ENCODE measurements at regions not wholly inside any gene's neighbourhood (a gene's known extent, or its start where the extent isn't known, plus 50 kb on each side); places are given as distances from the start of the nearest gene placed in this dataset.

DNA sequence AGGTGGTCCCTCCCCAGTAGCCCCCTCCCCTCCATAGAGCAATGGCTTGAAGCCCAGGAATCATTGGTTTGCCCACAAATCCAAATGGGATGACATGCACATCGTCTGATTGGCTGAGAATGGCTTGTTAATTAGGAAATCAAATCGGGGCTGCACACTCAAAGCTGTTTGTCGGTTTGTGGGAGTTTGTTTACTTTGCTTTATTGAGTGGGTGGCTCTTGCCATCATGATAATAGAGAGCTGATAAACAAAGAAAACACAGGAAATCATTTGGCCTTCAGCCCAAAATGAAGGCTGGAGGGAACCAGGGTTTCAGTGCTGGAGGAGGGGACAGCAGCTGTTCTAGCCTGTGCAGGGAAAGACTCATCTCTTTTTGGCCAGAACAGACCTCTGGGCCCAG is 316.3 kb downstream of the CBLN1 start:
- ChIA-PET POLR2A (no interaction called here), CTCF (no interaction called here)
- Mint-ChIP-seq H3K27ac (no peak overlapping the region), H3K9me3 (ENCODE audit: insufficient read depth) (no peaks in the 10 kb centered on the region), H3K4me3 (no peak overlapping the region), H3K4me1 (no peaks in the 10 kb centered on the region), H3K27me3 (no peaks in the 10 kb centered on the region)
- 43% methylated on average over 3 of the region's 3 CpGs for WGBS (ENCODE audit: insufficient coverage)
- intact Hi-C loops (cut with micrococcal nuclease): no loop called here
- ATAC-seq (ENCODE audit: low read depth) (no peak), DNase-seq (no peak)
- Histone ChIP-seq H3K9ac (ENCODE audit: low read length) (no peak overlapping the region), H3K27ac (ENCODE audit: low read length in 2 of 2) (no peak overlapping the region), H3K27me3 (replicated peaks in 1 of 4; ENCODE audit: control extremely low read depth in 1 of 4, control insufficient read depth in 3 of 4, insufficient read depth in 4 of 4, low read length in 3 of 4) (no peaks in the 10 kb centered on the region), H3K9me3 (ENCODE audit: control extremely low read depth in 1 of 3, control insufficient read depth in 2 of 3, insufficient read depth in 1 of 3, low read length in 2 of 3) (peaks cover 0 to 5% (median 0%) of the 10 kb centered on the region in 3 donors), H3K36me3 (replicated peaks in 1 of 2; ENCODE audit: control extremely low read depth in 1 of 2, control insufficient read depth in 1 of 2, extremely low read depth in 1 of 2, insufficient read depth in 2 of 2, low read length in 1 of 2) (no peaks in the 10 kb centered on the region), H3K79me2 (ENCODE audit: control insufficient read depth, insufficient read depth, low read length) (no peaks in the 10 kb centered on the region), H2AFZ (ENCODE audit: insufficient read depth, low read depth, low read length, poor library complexity, severe bottlenecking) (no peak overlapping the region), H4K20me1 (ENCODE audit: control insufficient read depth, insufficient read depth, low read length, poor library complexity, severe bottlenecking) (no peaks in the 10 kb centered on the region), H3K4me3 (ENCODE audit: control extremely low read depth in 1 of 5, extremely low read depth in 1 of 5, insufficient read depth in 1 of 5, low read depth in 2 of 5, low read length in 4 of 5) (no peak overlapping the region), H3K4me2 (replicated peaks; ENCODE audit: low read depth, low read length, poor library complexity, severe bottlenecking) (no peak overlapping the region), H3K4me1 (ENCODE audit: control insufficient read depth in 2 of 2, insufficient read depth in 2 of 2, low read length in 2 of 2) (no peaks in the 10 kb centered on the region)
- TF ChIP-seq EZH2 (IDR thresholded peaks at IDR 0.05; ENCODE audit: borderline replicate concordance, insufficient read depth, low read depth, low read length, poor library complexity, severe bottlenecking): no peak
- TF ChIP-seq, protein P1, sequence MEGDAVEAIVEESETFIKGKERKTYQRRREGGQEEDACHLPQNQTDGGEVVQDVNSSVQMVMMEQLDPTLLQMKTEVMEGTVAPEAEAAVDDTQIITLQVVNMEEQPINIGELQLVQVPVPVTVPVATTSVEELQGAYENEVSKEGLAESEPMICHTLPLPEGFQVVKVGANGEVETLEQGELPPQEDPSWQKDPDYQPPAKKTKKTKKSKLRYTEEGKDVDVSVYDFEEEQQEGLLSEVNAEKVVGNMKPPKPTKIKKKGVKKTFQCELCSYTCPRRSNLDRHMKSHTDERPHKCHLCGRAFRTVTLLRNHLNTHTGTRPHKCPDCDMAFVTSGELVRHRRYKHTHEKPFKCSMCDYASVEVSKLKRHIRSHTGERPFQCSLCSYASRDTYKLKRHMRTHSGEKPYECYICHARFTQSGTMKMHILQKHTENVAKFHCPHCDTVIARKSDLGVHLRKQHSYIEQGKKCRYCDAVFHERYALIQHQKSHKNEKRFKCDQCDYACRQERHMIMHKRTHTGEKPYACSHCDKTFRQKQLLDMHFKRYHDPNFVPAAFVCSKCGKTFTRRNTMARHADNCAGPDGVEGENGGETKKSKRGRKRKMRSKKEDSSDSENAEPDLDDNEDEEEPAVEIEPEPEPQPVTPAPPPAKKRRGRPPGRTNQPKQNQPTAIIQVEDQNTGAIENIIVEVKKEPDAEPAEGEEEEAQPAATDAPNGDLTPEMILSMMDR (IDR thresholded peaks at IDR 0.05): no peak

DNA sequence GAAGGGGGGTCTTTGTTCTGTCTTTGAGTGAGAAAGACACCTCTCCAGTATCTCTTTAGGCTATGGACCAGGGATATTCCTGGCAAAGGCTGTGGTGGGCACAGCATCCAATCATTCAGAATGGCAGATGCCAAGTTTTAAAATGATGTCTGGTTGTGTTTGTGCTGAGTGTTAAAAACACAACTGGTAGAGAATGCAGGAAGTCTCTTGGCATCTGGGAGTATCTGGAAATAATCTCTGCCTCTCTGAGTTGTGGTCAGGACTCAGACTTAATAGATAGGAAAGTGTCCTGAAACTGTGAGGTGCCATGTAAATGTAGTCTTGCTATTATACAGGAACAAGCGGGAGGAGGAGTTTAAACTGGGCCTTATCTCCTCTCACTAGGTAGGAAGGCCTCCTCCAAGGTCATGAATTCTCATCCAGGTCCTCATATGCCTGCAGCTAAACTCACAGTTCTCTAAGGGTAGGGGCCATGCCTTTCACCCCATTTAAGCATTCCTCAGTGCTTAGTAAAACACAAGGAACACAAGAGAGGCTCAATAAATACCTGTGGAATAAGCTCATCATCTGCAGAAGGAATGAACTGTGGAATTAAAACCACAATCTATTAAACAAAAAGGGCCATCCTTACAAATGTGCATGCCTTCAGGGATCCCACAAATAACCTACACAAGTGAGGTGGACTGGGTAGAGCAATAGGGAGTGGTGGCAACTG is 317.6 kb downstream of the CBLN1 start:
- H3K9me3 Mint-ChIP-seq (ENCODE audit: insufficient read depth): no peaks in the 10 kb centered on the region
- ChIA-PET POLR2A (no interaction called here), CTCF (no interaction called here)
- no peak overlapping the region for H3K4me3 ChIP-seq (ENCODE audit: control extremely low read depth in 1 of 5, extremely low read depth in 1 of 5, insufficient read depth in 1 of 5, low read depth in 2 of 5, low read length in 4 of 5)
- no peaks in the 10 kb centered on the region for H3K36me3 ChIP-seq (replicated peaks in 1 of 2; ENCODE audit: control extremely low read depth in 1 of 2, control insufficient read depth in 1 of 2, extremely low read depth in 1 of 2, insufficient read depth in 2 of 2, low read length in 1 of 2)
- no peaks in the 10 kb centered on the region for H4K20me1 ChIP-seq (ENCODE audit: control insufficient read depth, insufficient read depth, low read length, poor library complexity, severe bottlenecking)
- no peak for TF ChIP-seq EZH2 (IDR thresholded peaks at IDR 0.05; ENCODE audit: borderline replicate concordance, insufficient read depth, low read depth, low read length, poor library complexity, severe bottlenecking)
- TF ChIP-seq, protein P1 (IDR thresholded peaks at IDR 0.05): no peak
- H3K27ac Mint-ChIP-seq: no peak overlapping the region
- no peaks in the 10 kb centered on the region for H3K27me3 ChIP-seq (replicated peaks in 1 of 4; ENCODE audit: control extremely low read depth in 1 of 4, control insufficient read depth in 3 of 4, insufficient read depth in 4 of 4, low read length in 3 of 4)
- no peak overlapping the region for H3K9ac ChIP-seq (ENCODE audit: low read length)
- DNase-seq (no peak), ATAC-seq (ENCODE audit: low read depth) (no peak)
- no peak overlapping the region for H3K27ac ChIP-seq (ENCODE audit: low read length in 2 of 2)
- no peaks in the 10 kb centered on the region for H3K4me1 ChIP-seq (ENCODE audit: control insufficient read depth in 2 of 2, insufficient read depth in 2 of 2, low read length in 2 of 2)
- H3K4me2 ChIP-seq (replicated peaks; ENCODE audit: low read depth, low read length, poor library complexity, severe bottlenecking): no peak overlapping the region
- H3K79me2 ChIP-seq (ENCODE audit: control insufficient read depth, insufficient read depth, low read length): no peaks in the 10 kb centered on the region
- no peak overlapping the region for H2AFZ ChIP-seq (ENCODE audit: insufficient read depth, low read depth, low read length, poor library complexity, severe bottlenecking)
- peaks cover 0 to 5% (median 0%) of the 10 kb centered on the region in 3 donors for H3K9me3 ChIP-seq (ENCODE audit: control extremely low read depth in 1 of 3, control insufficient read depth in 2 of 3, insufficient read depth in 1 of 3, low read length in 2 of 3)
- no peak overlapping the region for H3K4me3 Mint-ChIP-seq
- H3K27me3 Mint-ChIP-seq: no peaks in the 10 kb centered on the region
- WGBS (ENCODE audit: insufficient coverage): no CpG with 5 or more reads among the region's 1 CpG
- intact Hi-C loops (cut with micrococcal nuclease): no loop called here
- H3K4me1 Mint-ChIP-seq: no peaks in the 10 kb centered on the region

All from B cell (primary cell).